ENCODE measurements at regions not wholly inside any gene's neighbourhood (a gene's known extent, or its start where the extent isn't known, plus 50 kb on each side); places are given as distances from the start of the nearest gene placed in this dataset.

DNA sequence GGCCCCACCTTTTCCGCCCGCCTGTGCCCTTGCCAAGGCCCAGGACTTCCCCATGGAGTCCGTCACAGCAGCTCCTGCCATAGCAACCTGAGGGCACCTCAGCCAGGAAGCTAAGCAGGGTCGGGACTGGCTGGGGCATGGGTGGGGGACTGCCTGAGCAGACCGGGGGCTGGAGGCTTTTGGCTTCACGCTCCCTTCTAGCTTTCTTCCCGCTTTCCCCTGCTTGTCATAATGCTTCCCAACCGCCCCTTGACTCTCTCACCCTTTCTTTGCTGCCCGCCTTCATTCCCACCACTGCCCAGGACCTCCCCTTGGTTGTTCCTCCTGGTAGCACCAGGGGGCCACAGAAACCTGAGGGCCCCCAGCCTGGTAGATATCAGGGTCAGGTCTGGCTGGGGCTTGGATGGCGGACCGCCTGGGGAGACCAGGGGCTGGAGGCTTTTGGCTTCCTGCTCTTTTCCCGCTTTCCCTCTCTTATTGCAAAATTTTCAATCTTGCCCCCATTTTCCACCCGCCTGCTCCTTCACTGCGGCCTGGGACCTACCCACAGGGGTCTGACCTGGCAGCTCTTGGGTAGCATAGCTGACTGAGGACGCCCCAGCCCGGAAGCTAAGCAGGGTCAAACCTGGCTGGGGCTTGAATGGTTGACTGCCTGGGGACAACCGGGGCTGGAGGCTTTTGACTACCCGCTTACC lies 2287.7 kb downstream of the TP53TG3F start:
- TF ChIP-seq POLR2AphosphoS5 (IDR thresholded peaks at IDR 0.05; ENCODE audit: low read depth, low read length) (no peak), SP1 (IDR thresholded peaks at IDR 0.05; ENCODE audit: low read depth) (no peak)

Measured in HCT116 (cell line).